OCI-LY3 (cell line): ENCODE measurements at regions not wholly inside any gene's neighbourhood (a gene's known extent, or its start where the extent isn't known, plus 50 kb on each side); places are given as distances from the start of the nearest gene placed in this dataset.
"Not testable (repeated sequence)": the region's sequence is repeated elsewhere in the genome, so short reads cannot be mapped to it uniquely, and the experiment has no call there.

Experiments used
- H2AFZ ChIP-seq: fragments of 200-600, 300-600 bp; shearing (Covaris generic); 2 replicates; pipeline ENCODE4 v1.6.0; 2014; ENCODE audit warnings: antibody characterized with exemption, low read depth, low read length
- H3K27ac ChIP-seq: fragments of 200-600, 300-600 bp; sonication (generic); 2 replicates; pipeline ENCODE4 v1.5.1; 2014; ENCODE audit warnings: mild to moderate bottlenecking, low read length, moderate library complexity, mixed read lengths
- H3K27me3 ChIP-seq: fragments of 200-600, 300-600 bp; sonication (generic); 2 replicates; pipeline ENCODE4 v1.6.1; 2014; ENCODE audit warnings: low read depth, low read length, mixed read lengths
- H3K36me3 ChIP-seq: fragments of 200-600, 300-600 bp; sonication (generic); replicated peaks from 2 replicates; pipeline ENCODE3; 2014; ENCODE audit warnings: low read depth, low read length, mixed read lengths
- H3K4me1 ChIP-seq: fragments of 300-600, 200-600 bp; sonication (generic); 2 replicates; pipeline ENCODE4 v1.6.1; 2014; ENCODE audit warnings: low read length, mixed read lengths
- H3K4me2 ChIP-seq: fragments of 200-600, 300-600 bp; sonication (generic); 2 replicates; pipeline ENCODE4 v1.6.1; 2014; ENCODE audit warnings: low read length, mixed read lengths
- H3K4me3 ChIP-seq: fragments of 300-600, 200-600 bp; sonication (generic); 2 replicates; pipeline ENCODE4 v1.5.1; 2014; ENCODE audit warnings: antibody characterized with exemption, mild to moderate bottlenecking, low read length, moderate library complexity
- H3K79me2 ChIP-seq: fragments of 300-600, 200-600 bp; shearing (Covaris generic); 2 replicates; pipeline ENCODE4 v1.6.1; 2014; ENCODE audit warnings: mild to moderate bottlenecking, low read length, mixed read lengths
- H3K9ac ChIP-seq: fragments of 300-600, 200-600 bp; shearing (Covaris generic); 2 replicates; pipeline ENCODE4 v1.6.0; 2014; ENCODE audit warnings: mild to moderate bottlenecking, low read length, moderate library complexity
- H3K9me3 ChIP-seq: fragments of 200-600, 300-600 bp; shearing (Covaris generic); 2 replicates; pipeline ENCODE4 v1.6.1; 2014; ENCODE audit warnings: low read length, mixed read lengths; ENCODE audit not compliant: insufficient read depth
- H4K20me1 ChIP-seq: fragments of 200-600, 300-600 bp; sonication (generic); 2 replicates; pipeline ENCODE4 v1.6.1; 2016; ENCODE audit warnings: low read length, mixed read lengths; ENCODE audit not compliant: insufficient read depth
- CTCF ChIP-seq: fragments of 200-600, 300-600 bp; sonication (generic); IDR thresholded peaks from 2 replicates; pipeline ENCODE4 v1.5.1; 2014; ENCODE audit warnings: antibody characterized with exemption, low read length, low read depth
- EZH2phosphoT487 ChIP-seq: fragments of 200-600 bp; shearing (Covaris generic); IDR thresholded peaks from 2 replicates; pipeline ENCODE4 v1.6.1; 2018; ENCODE audit warnings: antibody characterized with exemption, mixed run types, low read depth

DNA sequence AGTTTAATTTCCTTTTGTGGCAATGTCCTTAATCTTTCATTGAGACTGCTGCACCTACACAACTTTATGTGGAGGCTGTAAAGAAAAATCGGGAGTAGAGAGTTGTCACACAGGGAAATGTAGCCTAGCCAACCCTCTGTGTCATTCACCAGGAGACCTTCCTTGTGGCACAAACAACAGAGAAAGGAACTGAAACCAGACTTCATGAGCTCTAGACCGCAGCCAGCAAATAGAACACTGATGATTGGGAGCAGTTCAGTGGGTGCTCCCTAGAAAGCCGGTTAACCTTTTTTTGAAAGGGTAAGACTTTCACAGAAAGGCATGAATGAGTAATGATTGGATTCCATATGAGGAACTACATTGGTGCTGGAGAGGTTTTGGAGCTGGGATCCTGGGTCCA, 1752.4 kb upstream of the CELF4 start:
- Histone ChIP-seq H3K27me3 (no peaks in the 10 kb centered on the region), H4K20me1 (no peaks in the 10 kb centered on the region), H3K4me2 (peak overlapping the region; percentile 56), H3K9me3 (no peaks in the 10 kb centered on the region), H3K4me1 (peaks cover 23% of the 10 kb centered on the region), H2AFZ (no peak overlapping the region), H3K79me2 (no peaks in the 10 kb centered on the region), H3K36me3 (no peaks in the 10 kb centered on the region), H3K27ac (no peak overlapping the region), H3K9ac (no peak overlapping the region), H3K4me3 (peak overlapping the region; percentile 27)
- no peak for TF ChIP-seq CTCF
- TF ChIP-seq EZH2phosphoT487 = no peak

- no peaks in the 10 kb centered on the region for H3K36me3 ChIP-seq
- no peaks in the 10 kb centered on the region for H4K20me1 ChIP-seq
- no peak overlapping the region for H3K4me2 ChIP-seq
- H3K27me3 ChIP-seq = no peaks in the 10 kb centered on the region
- H3K79me2 ChIP-seq = no peaks in the 10 kb centered on the region
- H2AFZ ChIP-seq = no peak overlapping the region
- TF ChIP-seq CTCF (no peak), EZH2phosphoT487 (no peak)
- H3K27ac ChIP-seq = no peak overlapping the region
- no peak overlapping the region for H3K4me3 ChIP-seq
- peaks cover 16% of the 10 kb centered on the region for H3K4me1 ChIP-seq
- no peaks in the 10 kb centered on the region for H3K9me3 ChIP-seq
- no peak overlapping the region for H3K9ac ChIP-seq
Measured at GRCh38 chr18:39314595-39314994, 1749.0 kb upstream of the CELF4 start.

GRCh38 chr18:39313992-39314391, 1748.4 kb upstream of the CELF4 start:
- Histone ChIP-seq H3K9ac (no peak overlapping the region), H3K9me3 (no peaks in the 10 kb centered on the region), H3K79me2 (no peaks in the 10 kb centered on the region), H3K4me1 (peaks cover 14% of the 10 kb centered on the region), H2AFZ (no peak overlapping the region), H3K36me3 (no peaks in the 10 kb centered on the region), H3K4me3 (no peak overlapping the region), H3K4me2 (no peak overlapping the region), H3K27me3 (no peaks in the 10 kb centered on the region), H3K27ac (no peak overlapping the region), H4K20me1 (no peaks in the 10 kb centered on the region)
- TF ChIP-seq CTCF (no peak), EZH2phosphoT487 (no peak)

DNA sequence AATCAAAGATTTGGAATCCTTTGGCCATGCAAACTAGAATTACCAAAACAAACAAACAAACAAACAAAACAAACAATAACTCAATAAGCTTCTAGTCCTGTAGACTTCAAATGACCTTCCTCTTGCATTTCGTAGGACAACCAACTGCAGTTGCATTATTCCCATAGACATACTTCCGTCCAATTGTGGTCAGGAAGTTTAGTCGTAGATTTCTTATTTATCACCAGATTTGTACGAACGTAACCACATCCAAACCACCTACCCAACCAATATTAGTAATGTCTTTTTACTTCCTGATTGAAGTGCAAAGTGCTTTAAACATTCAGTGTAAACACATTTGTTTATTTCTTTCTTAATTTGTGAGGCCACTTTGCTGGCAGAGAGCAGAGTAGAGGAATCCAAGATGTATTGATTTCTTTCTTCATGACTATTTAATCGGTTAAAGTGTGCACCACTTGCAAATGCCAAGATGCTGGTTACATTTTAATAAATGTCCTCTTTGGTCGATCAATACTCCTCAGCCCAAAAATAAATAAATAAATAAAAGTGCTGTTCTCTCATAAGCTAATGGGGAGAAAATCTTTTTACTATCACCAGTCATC, 1745.6 kb upstream of the CELF4 start:
- no peak overlapping the region for H3K27ac ChIP-seq
- no peak overlapping the region for H3K4me2 ChIP-seq
- no peak overlapping the region for H3K9ac ChIP-seq

GRCh38 chr18:39308931-39309521, 1743.4 kb upstream of the CELF4 start:
- H3K9ac ChIP-seq, H3K4me1 ChIP-seq, H3K4me2 ChIP-seq, H3K79me2 ChIP-seq, H3K9me3 ChIP-seq, H2AFZ ChIP-seq, H3K36me3 ChIP-seq, H4K20me1 ChIP-seq, H3K4me3 ChIP-seq, H3K27me3 ChIP-seq, H3K27ac ChIP-seq: not testable (repeated sequence)

More for the DNA sequence above, 1745.6 kb upstream of the CELF4 start:
- H3K4me3 ChIP-seq = no peak overlapping the region
- no peak overlapping the region for H2AFZ ChIP-seq
- no peaks in the 10 kb centered on the region for H3K27me3 ChIP-seq
- H3K79me2 ChIP-seq = no peaks in the 10 kb centered on the region
- H4K20me1 ChIP-seq = no peaks in the 10 kb centered on the region
- H3K4me1 ChIP-seq = no peaks in the 10 kb centered on the region
- no peaks in the 10 kb centered on the region for H3K36me3 ChIP-seq
- no peaks in the 10 kb centered on the region for H3K9me3 ChIP-seq
- TF ChIP-seq CTCF (no peak), EZH2phosphoT487 (no peak)
